GM19035 (cell line): ENCODE measurements at regions not wholly inside any gene's neighbourhood (a gene's known extent, or its start where the extent isn't known, plus 50 kb on each side); places are given as distances from the start of the nearest gene placed in this dataset.
"Not testable (repeated sequence)": the region's sequence is repeated elsewhere in the genome, so short reads cannot be mapped to it uniquely, and the experiment has no call there.

ENCODE experiments used
- ATAC-seq: cut with Tn5 transposase; IDR thresholded peaks from one replicate; pipeline ENCODE4 v1.9.1; 2021; ENCODE audit not compliant: unreplicated experiment

DNA sequence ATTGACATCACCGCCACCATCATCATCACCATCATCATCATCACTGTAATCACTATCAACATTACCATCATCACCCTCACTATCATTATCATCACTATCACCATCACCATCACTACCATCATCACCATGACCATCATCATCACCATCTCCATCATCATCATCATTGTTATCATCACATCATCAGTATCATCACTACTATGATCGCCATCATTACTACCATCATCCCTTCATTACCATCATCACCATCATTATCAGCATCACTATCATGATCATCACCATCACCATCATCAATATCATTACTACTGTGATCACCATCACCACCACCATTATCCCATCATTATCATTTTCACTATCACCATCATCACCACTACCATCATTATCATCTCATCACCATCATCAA is 368.3 kb downstream of the SEC14L1 start:
- no peak for ATAC-seq

DNA sequence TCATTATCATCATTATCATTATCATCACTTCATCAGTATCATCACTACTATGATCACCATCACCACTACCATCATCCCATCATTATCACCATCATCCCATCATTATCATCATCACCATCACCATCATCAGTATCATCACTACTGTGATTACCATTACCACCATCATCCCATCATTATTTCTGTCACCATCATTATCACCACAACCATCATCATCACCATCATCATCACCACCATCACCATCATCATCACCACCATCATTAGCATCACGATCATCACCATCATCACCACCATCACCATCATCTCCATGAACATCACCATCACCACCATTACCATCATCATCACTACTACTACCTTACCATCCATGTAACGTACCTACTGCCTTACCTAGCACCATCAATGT is 368.8 kb downstream of the SEC14L1 start:
- ATAC-seq = no peak

DNA sequence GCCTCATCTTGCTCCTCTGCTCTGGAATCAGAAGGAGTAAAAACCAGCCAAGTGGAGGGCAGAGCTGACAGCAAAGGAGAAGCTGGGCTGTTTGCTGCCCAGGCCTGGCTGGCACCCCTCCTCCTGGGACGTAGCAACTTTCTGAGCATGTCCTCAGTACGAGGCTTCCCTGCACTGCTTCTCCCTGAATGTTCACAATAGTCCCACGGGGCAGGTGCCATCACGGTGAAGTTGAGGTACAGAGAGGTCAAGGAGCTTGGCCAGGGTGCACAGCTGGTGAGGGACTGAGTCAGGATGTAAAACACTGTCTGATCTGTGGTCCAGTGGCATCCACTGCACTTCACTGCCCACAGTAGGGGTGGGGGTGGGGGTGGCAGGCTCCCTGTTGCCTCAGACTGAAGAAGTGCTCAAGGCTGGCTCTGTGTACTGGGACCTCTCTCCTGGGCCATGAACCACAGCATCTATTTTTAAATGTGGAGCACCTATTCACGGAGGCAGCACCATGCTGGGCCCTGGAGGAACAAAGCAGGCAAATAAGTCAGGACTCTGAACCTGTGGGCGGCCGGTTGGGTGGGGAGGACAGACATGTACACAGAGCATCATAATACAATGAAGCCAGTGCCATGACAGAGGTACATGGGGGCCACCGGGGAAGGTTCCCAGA is 369.5 kb downstream of the SEC14L1 start:
- no peak for ATAC-seq

DNA sequence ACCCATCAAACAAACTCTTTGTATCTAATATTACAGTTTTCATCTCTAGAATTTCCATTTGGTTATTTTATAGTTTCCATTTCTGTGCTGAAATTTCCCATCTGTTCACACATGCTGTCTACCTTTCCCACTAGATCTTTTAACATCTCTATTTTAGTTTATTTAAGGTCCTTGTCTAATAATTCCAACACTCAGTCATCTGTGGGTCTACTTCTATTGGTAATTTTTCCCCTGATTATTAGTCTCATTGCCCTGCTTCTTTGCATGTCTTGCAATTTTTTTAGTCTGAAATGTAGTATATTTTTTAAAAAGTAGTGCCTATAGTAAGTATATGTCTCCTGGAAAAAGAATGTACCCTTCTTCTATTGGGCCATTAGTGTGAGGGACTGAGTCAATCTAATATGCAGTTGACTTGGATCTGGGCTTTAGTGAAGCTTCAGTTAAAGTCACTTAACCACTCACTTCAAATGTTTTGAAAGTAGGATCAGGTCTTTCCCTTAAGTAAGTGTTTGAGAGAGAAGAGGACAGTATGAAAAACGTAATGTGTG is 370.8 kb downstream of the SEC14L1 start:
- ATAC-seq = no peak

DNA sequence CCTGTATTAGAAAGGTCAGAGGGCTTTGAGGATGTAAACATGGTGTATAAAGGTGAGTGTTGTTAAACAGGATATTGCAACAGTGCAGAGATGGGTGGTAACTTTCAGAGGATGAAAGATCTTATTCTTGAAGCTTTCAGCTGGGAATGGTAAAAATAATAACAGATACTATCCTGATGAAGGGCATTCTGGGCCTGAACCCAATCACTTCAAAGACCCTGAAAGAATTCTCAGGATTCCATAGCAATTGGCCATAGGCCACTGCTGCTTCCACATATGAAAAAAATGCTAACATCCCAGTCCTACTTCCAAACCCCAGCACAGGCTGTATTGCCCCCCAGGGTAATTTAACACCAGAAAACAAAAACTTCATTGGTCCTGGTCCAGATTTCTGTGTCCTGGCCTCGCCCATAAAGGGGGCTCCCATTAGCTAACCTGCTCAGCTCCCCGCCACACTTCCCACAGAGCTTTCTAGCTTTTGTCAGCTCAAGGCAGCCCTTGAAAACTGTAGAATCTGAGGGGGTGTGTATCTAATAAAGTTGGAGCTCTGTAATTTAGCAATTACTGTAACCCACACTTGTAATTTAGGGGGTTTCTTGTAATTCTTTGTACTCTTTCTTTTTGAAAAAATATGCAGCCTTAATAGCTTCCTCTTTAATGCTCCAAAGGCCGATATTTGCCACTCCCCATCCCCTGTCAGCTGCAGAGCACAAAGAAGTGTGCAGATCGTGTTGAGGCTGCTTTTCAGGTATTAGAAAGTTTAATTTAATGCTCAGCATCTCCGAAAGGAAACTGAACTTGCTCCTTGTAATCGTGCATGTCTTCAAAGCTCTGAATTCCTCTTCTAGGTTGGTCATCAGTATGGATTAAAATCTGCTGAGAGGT is 371.5 kb downstream of the SEC14L1 start:
- ATAC-seq = no peak

DNA sequence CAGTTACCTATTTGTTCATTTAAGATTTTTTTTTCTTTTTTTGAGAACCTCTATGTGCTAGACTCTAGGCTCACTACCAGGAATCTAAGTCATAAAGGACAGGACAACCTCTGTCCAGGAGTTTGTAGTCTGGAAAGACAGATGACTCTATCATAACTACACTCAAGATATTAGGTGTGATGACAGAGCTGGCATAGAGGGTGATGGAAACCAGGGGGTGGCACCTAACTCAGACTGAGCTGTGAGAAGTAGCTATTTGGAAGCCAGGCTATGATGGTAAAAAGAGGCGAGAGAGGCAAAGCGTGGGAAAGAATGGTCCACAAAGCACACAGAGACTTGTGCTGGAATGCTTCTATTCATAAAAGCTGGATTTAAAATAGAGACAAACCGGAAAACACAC is 372.3 kb downstream of the SEC14L1 start:
- ATAC-seq = no peak

DNA sequence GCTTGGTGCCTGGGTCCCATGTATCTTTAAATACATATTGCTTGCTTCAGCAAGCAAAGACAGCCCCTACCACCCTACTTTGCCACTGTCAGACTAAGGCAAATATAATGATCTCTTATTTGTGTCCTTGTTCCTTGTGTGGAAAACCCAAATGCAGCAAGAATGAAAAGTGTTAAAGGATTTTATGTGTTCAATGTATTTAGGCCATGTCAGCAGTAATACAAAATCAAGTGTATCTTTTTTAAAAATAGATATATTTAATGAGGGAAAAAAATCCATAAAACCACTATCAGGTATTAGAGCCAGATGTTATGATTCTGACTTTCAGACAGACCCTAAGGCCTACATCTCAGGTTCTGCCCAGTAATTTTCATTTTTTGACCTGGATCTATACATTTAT is 374.5 kb downstream of the SEC14L1 start:
- ATAC-seq = no peak

DNA sequence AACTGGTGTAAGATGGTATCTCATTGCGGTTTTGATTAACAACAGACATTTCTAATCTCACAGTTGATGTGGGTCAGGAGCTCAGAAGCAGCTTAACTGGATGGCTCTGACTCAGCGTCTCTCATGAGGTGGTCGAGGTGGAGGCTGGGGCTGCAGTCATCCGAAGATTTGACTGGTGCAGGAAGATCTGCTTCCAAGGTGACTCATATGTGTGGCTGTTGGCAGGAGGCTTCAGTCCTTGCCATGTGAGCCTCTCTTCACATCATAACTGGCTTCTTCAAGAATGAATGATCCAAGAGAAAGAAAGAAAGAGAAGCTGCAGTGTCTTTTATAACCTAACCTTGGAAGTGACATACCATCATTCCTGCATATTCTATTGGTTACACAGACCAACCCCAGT is 376.1 kb downstream of the SEC14L1 start:
- ATAC-seq = no peak

DNA sequence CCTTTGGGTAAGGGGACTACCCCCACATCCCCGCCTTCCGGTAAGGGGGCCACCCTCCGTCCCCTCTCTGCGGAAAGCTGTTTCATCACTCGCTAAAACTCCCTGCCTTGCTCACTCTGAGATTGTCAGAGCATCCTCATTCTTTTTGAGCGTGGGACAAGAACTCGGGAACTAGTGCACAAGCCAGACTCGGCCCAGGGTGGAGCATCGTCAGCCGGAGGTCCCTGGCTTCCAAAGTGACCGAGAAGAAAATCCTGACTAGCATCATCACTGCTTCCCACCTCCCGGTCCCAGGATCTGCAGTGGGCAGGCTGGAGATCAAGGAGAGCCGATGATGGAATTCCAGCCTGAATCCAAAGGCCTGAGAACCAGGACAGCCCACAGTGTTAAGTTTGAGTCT is 380.3 kb downstream of the SEC14L1 start:
- no peak for ATAC-seq

DNA sequence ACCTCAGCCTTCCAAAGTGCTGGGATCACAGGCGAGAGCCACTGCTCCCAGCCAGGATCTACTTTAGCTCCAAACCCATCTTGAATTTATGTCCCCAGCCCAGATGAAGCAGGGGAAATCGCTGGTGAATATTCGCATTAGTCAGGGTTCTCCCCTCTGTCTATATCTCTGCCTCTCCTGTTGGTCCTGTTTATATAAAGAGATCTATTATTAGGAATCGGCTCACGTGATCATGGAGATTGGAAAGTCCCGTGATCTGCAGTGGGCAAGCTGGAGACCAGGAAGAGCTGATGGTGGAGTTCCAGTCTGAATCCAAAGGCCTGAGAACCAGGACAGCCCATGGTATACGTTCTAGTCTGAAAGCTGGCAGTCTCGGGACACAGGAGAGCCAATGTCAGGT is 382.8 kb downstream of the SEC14L1 start:
- ATAC-seq = no peak

DNA sequence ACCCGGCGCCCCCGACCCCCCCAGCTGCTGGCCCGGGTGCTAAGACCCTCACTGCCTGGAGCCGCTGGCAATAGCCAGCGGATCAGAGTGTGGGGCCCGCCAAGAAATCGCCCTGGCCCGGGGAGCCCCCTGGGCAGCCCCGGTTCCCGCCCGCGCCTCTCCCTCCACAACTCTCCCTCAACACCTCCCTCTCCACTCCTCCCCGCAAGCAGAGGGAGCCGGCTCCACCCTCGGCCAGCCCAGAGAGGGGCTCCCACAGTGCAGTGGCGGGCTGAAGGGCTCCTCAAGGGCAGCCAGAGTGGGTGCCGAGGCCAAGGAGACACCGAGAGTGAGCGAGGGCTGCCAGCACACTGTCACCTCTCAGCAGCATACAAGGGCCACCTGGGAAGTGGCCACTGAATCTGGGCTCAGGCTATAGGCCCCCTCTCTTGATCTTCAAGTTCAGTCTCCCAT is 385.5 kb downstream of the SEC14L1 start:
- no peak for ATAC-seq

DNA sequence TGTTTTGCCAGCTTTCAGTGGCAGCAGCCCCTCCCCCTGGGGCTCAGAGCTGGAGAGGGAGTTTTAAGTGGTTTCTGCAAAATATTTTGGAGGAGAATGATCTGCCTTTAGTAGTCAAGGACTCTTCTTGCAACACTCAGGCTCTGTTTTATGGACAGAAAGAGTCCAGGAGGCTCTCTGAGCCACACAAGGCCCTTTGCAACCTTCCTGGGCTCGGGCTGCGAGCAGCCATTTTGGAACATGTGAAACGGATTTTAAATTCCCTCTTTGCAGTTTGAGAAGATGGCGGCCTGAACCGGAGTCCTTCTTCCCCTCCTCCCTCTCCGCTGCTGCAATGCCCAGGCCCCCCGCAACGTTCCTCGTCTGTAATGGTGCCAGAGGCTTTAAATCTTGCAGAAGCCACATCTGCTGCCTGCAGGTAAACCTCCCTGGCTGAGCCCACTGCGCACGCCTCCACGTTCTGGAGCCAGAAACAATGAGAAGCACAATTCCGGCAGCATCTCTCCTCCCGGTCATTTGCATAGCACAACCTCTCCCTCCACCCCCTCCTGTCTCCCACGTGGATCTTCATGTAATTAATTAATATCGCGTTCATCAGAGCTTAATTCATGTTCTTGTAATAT is 386.1 kb downstream of the SEC14L1 start:
- no peak for ATAC-seq

DNA sequence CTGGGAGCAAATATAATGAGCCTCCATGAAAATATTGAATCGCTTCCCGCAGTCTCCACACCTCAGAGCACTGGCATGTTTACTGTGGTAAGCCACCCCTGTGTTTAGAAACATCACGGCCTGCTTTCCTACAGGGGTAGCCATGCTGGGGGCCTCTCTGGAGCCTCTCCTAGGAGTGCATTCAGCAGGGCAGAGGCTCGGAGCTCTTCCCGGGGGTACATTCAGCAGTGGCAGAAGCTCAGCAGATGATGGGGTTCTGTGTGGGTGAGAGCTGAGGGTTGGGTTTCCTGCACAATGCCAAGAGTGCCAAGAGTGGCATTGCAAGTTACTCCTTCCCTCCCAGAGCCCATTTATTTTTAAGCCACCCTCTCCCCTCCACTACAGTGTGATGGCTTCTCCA is 386.6 kb downstream of the SEC14L1 start:
- ATAC-seq = no peak

DNA sequence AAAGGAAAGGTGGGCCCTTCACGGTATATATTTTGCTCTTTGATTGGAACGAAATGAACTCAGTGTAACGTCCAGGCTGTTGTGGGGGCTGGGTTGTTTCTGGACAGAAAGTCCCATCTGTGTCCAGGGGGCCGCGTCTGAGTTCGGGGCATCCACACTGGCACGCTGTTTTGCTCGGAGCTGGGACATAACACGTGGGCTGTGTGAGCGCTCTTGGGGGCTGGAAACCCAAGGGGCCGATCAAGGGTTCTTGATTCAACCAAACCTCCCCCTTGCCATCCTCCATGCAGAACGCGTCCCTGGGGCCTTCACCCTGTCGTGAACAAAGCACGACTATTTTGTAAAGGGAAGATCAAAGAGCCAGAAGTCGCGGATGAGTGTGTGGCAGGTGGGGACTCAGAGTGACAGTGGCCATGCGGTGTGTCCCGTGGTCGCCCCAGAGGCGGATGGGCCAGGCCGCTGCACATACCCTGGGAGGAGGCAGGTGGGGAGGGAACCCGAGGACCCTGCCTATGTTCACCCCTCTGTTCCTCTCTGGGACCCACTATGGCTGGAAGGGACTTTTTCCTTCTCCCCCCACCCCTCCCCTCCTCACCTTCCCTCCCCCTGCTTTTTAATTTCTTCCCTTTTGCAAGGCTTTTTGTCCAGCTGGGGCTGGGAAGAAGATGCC is 387.2 kb downstream of the SEC14L1 start:
- no peak for ATAC-seq

DNA sequence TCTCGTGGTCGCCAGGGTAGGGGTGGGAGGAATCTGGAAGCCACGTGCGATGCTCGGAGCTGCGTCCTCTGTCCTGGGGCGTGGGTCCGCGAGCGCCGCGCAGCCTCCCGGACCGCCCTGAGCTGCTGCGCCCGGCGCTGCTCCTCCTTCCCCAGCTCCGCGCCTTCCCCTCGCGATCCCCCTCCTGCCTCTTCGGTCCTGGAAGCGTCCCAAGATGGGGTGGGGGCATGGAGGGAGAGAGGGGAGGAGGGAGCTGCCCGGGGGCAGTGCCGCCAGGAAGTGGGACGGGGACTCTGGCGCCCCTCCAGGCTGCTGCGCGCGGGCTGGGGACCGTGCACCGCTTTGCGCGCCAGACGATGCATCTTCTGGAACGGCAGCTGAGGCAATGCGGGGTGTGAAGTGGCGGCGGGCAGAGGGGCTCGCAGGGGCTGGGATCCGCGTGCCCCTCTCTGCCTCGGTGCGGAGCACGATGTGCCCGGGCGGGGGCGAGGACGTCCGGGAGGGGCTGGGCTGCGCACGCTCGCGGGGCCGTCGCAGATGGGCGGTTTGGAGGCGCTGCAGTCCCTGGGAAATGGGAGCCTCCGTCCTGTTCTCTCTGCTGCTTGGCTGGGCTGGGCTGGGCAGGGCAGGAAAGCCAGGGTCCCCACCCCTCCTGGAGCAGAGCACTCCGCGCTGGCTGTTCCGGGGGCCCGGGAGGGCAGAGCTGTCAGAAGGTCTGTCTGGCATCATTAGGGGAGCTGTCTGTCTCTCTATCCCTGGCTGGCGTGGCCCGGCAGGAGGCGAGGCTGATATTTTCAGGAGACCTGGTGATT is 388.0 kb downstream of the SEC14L1 start:
- no peak for ATAC-seq

DNA sequence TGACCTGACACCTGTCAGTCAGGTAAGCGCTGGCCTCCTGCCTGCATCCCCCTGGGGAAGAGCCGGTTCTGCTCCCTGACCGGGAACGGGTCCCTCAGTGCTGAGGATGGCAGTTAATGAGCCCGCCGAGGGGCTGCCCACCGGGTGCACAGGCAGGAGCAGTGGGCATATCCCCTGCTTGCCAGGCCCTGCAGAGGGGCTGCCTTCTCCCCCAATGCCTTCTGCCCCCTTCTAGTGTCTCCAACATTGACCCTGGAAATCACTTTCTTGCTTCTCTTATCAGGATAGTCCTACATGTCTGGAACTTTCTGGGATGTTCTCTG is 388.5 kb downstream of the SEC14L1 start:
- ATAC-seq = no peak

DNA sequence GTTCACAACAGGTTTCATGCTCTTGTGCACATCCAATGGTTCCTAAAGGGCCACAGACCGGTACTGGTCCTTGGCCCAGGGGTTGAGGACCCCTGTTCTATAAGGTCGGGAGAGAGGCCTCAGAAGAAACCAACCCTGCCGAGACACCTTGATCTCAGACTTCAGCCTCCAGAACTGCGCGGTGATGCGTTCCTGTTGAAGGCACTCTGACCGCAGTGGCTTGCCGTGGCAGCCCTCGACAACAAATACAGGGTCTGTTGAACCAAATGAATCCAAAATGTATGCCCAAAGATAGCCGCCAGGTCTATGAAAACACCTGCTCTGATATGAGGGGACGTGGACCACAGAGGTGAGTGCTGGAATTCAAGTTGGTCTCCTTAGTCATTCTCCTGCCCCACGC is 389.8 kb downstream of the SEC14L1 start:
- no peak for ATAC-seq

DNA sequence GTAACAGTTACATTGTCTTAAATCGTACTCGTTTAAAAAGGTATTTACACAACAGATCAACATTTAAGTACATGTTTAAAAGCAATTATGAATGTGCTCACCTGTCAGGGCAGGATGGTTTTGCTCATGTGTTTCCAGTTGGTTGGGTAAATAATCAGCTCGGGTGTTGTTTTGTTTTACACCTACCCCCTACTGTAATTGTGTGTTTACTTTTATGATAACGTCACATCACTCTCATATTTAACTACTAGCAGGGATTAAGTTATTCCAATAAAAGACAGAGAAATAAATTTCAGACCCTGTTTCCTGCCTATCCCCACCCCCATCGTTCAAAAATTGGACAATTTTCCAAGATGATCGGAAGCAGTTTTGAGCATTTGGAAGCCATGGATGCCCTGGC is 390.2 kb downstream of the SEC14L1 start:
- ATAC-seq = no peak

DNA sequence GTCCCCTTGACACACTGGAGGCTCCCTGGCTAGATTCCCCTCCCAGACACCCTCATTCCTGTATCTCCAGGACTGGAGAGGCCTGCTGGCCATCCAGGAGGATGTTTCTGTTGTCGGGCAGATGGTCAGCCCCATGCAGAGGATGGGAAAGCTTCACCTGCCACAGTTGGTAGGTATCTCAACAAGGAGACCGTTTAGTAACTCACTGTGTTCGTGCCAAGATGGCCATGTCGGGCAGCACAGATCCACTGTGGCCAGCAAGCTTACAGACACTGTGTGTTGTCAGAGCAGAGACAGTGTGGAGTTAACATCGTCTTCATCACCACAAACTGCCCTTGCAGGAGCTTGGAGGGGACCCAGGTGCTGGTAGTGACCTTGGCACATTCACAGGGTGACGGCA is 390.9 kb downstream of the SEC14L1 start:
- ATAC-seq = no peak

DNA sequence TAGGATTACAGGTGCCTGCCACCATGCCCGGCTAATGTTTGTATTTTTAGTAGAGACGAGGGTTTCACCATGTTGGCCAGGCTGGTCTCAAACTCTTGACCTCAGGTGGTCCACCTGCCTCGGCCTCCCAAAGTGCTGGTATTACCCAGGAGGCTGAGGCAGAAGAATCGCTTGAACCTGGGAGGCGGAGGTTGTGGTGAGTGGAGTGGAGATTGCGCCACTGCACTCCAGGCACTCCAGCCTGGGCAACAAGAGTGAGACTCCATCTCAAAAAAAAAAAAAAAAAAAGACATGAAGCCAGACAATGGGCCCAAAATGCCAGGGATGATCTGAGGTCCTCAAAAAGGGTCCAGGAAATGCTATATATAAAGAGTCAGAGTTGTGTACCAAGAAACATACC is 392.9 kb downstream of the SEC14L1 start:
- ATAC-seq = not testable (repeated sequence)

DNA sequence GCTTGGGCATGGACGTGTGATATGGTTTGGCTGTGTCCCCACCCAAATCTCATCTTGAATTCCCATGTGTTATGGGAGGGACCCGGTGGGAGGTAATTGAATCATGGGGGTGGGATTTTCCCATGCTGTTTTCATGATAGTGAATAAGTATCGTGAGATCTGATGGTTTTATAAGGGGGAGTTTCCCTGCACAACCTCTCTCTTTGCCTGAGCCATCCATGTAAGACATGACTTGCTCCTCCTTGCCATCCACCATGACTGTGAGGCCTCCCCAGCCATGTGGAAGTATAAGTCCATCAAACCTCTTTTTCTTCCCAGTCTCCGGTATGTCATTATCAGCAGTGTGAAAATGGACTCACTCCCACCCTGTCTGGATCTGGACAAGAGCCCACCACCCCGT is 393.4 kb downstream of the SEC14L1 start:
- no peak for ATAC-seq
